GM06990 (cell line): ENCODE measurements at regions not wholly inside any gene's neighbourhood (a gene's known extent, or its start where the extent isn't known, plus 50 kb on each side); places are given as distances from the start of the nearest gene placed in this dataset.
"Not testable (repeated sequence)": the region's sequence is repeated elsewhere in the genome, so short reads cannot be mapped to it uniquely, and the experiment has no call there.

Source experiments
- DNase-seq: peaks from one replicate; pipeline ENCODE4 v3.0.0-alpha.2; 2011; ENCODE audit not compliant: insufficient read length; ENCODE audit errors: extremely low read depth
- H3K27me3 ChIP-seq: replicated peaks from 2 replicates; pipeline ENCODE4 v1.6.0; 2011; ENCODE audit warnings: low read length; ENCODE audit not compliant: control insufficient read depth, insufficient read depth
- H3K36me3 ChIP-seq: 2 replicates; pipeline ENCODE4 v1.5.1; 2011; ENCODE audit warnings: low read length; ENCODE audit not compliant: control insufficient read depth, insufficient read depth
- H3K4me3 ChIP-seq: replicated peaks from 2 replicates; pipeline ENCODE4 v1.5.1; 2011; ENCODE audit warnings: low read depth, mild to moderate bottlenecking, control low read depth, low read length
- CTCF ChIP-seq: IDR thresholded peaks from 2 replicates; pipeline ENCODE4 v1.5.1; 2011; ENCODE audit warnings: low read length, control low read depth, mild to moderate bottlenecking, inconsistent platforms; ENCODE audit not compliant: insufficient read depth, poor library complexity, severe bottlenecking

- no peaks in the 10 kb centered on the region for H3K27me3 ChIP-seq
- H3K36me3 ChIP-seq, result no peaks in the 10 kb centered on the region
- TF ChIP-seq CTCF, result no peak
- no peak overlapping the region for H3K4me3 ChIP-seq
- DNase-seq, result no peak
These were observed 450.1 kb downstream of the GJA1 start for GRCh38 chr6:121885399-121886152.

- no peaks in the 10 kb centered on the region for H3K27me3 ChIP-seq
- H3K36me3 ChIP-seq, result no peaks in the 10 kb centered on the region
- no peak for DNase-seq
- no peak overlapping the region for H3K4me3 ChIP-seq
- TF ChIP-seq CTCF, result no peak
These were observed 450.9 kb downstream of the GJA1 start for GRCh38 chr6:121886223-121886830.

- Histone ChIP-seq H3K4me3 (no peak overlapping the region), H3K27me3 (no peaks in the 10 kb centered on the region), H3K36me3 (no peaks in the 10 kb centered on the region)
- no peak for DNase-seq
- TF ChIP-seq CTCF, result no peak
These were observed 452.3 kb downstream of the GJA1 start for GRCh38 chr6:121887724-121888123.

GRCh38 chr6:121890307-121890910 is 455.0 kb downstream of the GJA1 start:
- no peak for TF ChIP-seq CTCF
- DNase-seq, result no peak
- Histone ChIP-seq H3K27me3 (no peaks in the 10 kb centered on the region), H3K4me3 (no peak overlapping the region), H3K36me3 (no peaks in the 10 kb centered on the region)

- not testable (repeated sequence) for H3K4me3 ChIP-seq, H3K27me3 ChIP-seq, H3K36me3 ChIP-seq, DNase-seq
These were observed 460.3 kb downstream of the GJA1 start for GRCh38 chr6:121895731-121896130.

GRCh38 chr6:121896363-121896762 is 460.9 kb downstream of the GJA1 start:
- H3K27me3 ChIP-seq, result no peaks in the 10 kb centered on the region
- no peak for DNase-seq
- H3K36me3 ChIP-seq, result no peaks in the 10 kb centered on the region
- no peak overlapping the region for H3K4me3 ChIP-seq
- no peak for TF ChIP-seq CTCF
